DOHH2 (cell line): ENCODE measurements at regions not wholly inside any gene's neighbourhood (a gene's known extent, or its start where the extent isn't known, plus 50 kb on each side); places are given as distances from the start of the nearest gene placed in this dataset.

ENCODE experiments used
- H3F3A ChIP-seq: fragments of 200-600 bp; sonication (generic), shearing (Covaris generic); 2 replicates; pipeline ENCODE4 v1.6.0; 2016; ENCODE audit warnings: antibody characterized with exemption, mild to moderate bottlenecking; ENCODE audit not compliant: control insufficient read depth, insufficient read depth
- H3K27ac ChIP-seq: fragments of 200-600 bp; sonication (generic); 2 replicates; pipeline ENCODE4 v1.5.1; 2014; ENCODE audit warnings: low read depth, mild to moderate bottlenecking, low read length, moderate library complexity
- H3K27me3 ChIP-seq: fragments of 200-600 bp; sonication (generic); 2 replicates; pipeline ENCODE4 v1.6.1; 2014; ENCODE audit warnings: mild to moderate bottlenecking, low read length, mixed read lengths; ENCODE audit not compliant: control insufficient read depth
- H3K36me3 ChIP-seq: fragments of 200-600 bp; sonication (generic); 2 replicates; pipeline ENCODE4 v1.6.1; 2014; ENCODE audit warnings: mild to moderate bottlenecking, low read length, moderate library complexity, mixed read lengths; ENCODE audit not compliant: control insufficient read depth
- H3K4me1 ChIP-seq: fragments of 200-600 bp; sonication (generic); 2 replicates; pipeline ENCODE4 v1.6.1; 2014; ENCODE audit warnings: mild to moderate bottlenecking, low read length, mixed read lengths; ENCODE audit not compliant: control insufficient read depth
- H3K4me2 ChIP-seq: fragments of 200-600 bp; sonication (generic); 2 replicates; pipeline ENCODE4 v1.6.0; 2014; ENCODE audit warnings: mild to moderate bottlenecking, low read length, moderate library complexity
- H3K4me3 ChIP-seq: fragments of 200-600 bp; sonication (generic); 2 replicates; pipeline ENCODE4 v1.5.1; 2014; ENCODE audit warnings: mild to moderate bottlenecking, low read length, mixed read lengths
- H3K79me2 ChIP-seq: fragments of 200-600 bp; sonication (generic); 2 replicates; pipeline ENCODE4 v1.6.1; 2014; ENCODE audit warnings: mild to moderate bottlenecking, low read length, mixed read lengths; ENCODE audit not compliant: control insufficient read depth
- H3K9me2 ChIP-seq: fragments of 200-600 bp; sonication (generic); replicated peaks from 2 replicates; pipeline ENCODE4 v1.6.1; 2014; ENCODE audit warnings: mild to moderate bottlenecking, low read length, mixed read lengths; ENCODE audit not compliant: control insufficient read depth
- H3K9me3 ChIP-seq: fragments of 200-600 bp; sonication (generic); 2 replicates; pipeline ENCODE4 v1.6.1; 2014; ENCODE audit warnings: antibody characterized with exemption, low read length, mixed read lengths; ENCODE audit not compliant: control insufficient read depth, insufficient read depth
- H4K20me1 ChIP-seq: fragments of 200-600 bp; sonication (generic); 2 replicates; pipeline ENCODE4 v1.6.0; 2014; ENCODE audit warnings: low read depth, mild to moderate bottlenecking, antibody characterized with exemption, low read length, moderate library complexity; ENCODE audit not compliant: control insufficient read depth, insufficient read depth
- EZH2phosphoT487 ChIP-seq: fragments of 200-600 bp; sonication (generic); IDR thresholded peaks from 2 replicates; pipeline ENCODE4 v1.6.1; 2017; ENCODE audit warnings: borderline replicate concordance, mild to moderate bottlenecking, antibody characterized with exemption, low read length, moderate library complexity, mixed read lengths
- TF ChIP-seq, protein P1 (sequence below): fragments of 200-600 bp; sonication (generic); IDR thresholded peaks from one replicate; pipeline ENCODE4 v1.5.1; 2014; ENCODE audit warnings: antibody characterized with exemption, mild to moderate bottlenecking, low read depth, low read length; ENCODE audit not compliant: poor library complexity, severe bottlenecking

DNA sequence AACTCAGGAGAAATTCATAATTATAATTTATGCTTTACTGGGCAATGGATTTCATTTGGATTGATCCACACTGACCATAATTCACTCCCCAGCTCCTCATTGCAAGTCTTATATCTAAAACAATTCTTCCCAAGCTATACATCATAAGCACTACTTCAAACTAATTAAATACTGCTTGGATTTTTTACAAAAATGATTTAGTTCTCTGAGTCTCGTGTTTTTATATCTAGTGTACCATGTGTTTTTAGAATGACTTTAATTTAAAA, 443.8 kb downstream of the GPAM start:
- no peaks in the 10 kb centered on the region for H3K9me3 ChIP-seq
- H3K79me2 ChIP-seq: no peaks in the 10 kb centered on the region
- no peak overlapping the region for H3K4me2 ChIP-seq
- TF ChIP-seq, protein P1, sequence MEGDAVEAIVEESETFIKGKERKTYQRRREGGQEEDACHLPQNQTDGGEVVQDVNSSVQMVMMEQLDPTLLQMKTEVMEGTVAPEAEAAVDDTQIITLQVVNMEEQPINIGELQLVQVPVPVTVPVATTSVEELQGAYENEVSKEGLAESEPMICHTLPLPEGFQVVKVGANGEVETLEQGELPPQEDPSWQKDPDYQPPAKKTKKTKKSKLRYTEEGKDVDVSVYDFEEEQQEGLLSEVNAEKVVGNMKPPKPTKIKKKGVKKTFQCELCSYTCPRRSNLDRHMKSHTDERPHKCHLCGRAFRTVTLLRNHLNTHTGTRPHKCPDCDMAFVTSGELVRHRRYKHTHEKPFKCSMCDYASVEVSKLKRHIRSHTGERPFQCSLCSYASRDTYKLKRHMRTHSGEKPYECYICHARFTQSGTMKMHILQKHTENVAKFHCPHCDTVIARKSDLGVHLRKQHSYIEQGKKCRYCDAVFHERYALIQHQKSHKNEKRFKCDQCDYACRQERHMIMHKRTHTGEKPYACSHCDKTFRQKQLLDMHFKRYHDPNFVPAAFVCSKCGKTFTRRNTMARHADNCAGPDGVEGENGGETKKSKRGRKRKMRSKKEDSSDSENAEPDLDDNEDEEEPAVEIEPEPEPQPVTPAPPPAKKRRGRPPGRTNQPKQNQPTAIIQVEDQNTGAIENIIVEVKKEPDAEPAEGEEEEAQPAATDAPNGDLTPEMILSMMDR: no peak
- TF ChIP-seq EZH2phosphoT487: no peak
- H3K4me3 ChIP-seq: no peak overlapping the region
- H4K20me1 ChIP-seq: no peaks in the 10 kb centered on the region
- no peaks in the 10 kb centered on the region for H3K36me3 ChIP-seq
- no peaks in the 10 kb centered on the region for H3K9me2 ChIP-seq
- H3K27ac ChIP-seq: no peak overlapping the region
- H3F3A ChIP-seq: no peaks in the 10 kb centered on the region
- H3K4me1 ChIP-seq: no peaks in the 10 kb centered on the region
- H3K27me3 ChIP-seq: no peaks in the 10 kb centered on the region

DNA sequence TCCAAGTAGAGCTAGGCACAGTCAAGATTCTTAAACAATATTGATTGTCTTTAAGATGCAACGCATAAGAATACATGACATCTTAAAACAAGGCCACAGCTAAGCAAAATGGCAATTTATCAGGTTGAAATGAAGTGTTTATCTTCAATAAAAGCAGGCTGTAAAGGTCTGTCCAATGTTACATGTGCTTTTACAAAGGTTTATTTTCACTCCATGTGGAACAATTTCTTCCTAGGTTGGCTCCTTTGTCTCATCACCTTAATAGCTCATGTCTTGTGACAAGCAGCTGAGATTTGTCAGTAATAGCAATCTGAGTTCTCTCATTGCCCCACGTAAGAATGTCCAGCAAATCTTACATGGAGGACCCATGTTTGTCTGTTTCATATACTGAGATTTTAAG, 437.6 kb downstream of the GPAM start:
- Histone ChIP-seq H3K4me2 (no peak overlapping the region), H3K27me3 (no peaks in the 10 kb centered on the region), H3K9me2 (no peaks in the 10 kb centered on the region), H3F3A (no peaks in the 10 kb centered on the region), H3K4me1 (no peaks in the 10 kb centered on the region), H3K36me3 (no peaks in the 10 kb centered on the region), H3K79me2 (no peaks in the 10 kb centered on the region), H4K20me1 (no peaks in the 10 kb centered on the region), H3K27ac (no peak overlapping the region), H3K4me3 (no peak overlapping the region), H3K9me3 (no peaks in the 10 kb centered on the region)
- TF ChIP-seq, protein P1: no peak
- no peak for TF ChIP-seq EZH2phosphoT487

DNA sequence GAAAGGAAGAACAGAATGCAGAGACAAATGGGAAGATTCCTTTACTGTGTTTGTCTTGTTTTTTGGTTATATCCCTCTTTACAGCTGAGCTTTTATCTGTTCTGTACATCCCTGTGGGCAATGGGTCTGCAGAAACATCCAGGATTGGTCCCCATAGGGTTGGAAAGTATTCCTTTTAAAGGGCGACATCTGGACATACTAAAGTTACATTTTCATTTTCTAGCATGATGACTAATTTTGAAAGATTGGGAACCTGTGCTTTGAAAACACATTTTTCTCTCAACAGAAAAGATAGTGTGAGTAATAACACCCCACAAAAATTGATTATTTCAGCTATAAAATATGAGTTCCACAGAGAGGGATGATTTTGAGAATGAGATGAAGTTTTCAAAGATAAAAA, 435.8 kb downstream of the GPAM start:
- Histone ChIP-seq H3K27me3 (no peaks in the 10 kb centered on the region), H3K9me2 (no peaks in the 10 kb centered on the region), H3K27ac (no peak overlapping the region), H3K4me1 (no peaks in the 10 kb centered on the region), H4K20me1 (no peaks in the 10 kb centered on the region), H3K9me3 (no peaks in the 10 kb centered on the region), H3K79me2 (no peaks in the 10 kb centered on the region), H3F3A (no peaks in the 10 kb centered on the region), H3K36me3 (no peaks in the 10 kb centered on the region), H3K4me3 (no peak overlapping the region), H3K4me2 (no peak overlapping the region)
- TF ChIP-seq, protein P1: no peak
- no peak for TF ChIP-seq EZH2phosphoT487

DNA sequence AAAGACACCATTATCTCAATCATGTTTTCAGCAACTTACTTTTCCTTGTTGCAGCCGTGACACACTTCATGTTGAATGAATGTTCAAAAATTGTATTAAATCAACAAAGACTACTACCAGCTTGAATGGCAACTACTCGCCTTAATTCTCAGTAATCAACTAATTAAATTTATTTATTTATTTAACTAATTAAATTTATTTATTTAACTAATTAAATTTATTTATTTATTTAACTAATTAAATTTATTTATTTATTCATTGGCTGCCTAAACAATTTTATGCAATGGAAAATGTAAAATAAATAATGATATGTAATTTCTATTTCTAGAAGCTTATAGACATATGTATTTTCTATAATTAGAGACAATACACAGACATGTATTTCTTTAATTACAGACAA, 435.4 kb downstream of the GPAM start:
- Histone ChIP-seq H4K20me1 (no peaks in the 10 kb centered on the region), H3K27me3 (no peaks in the 10 kb centered on the region), H3K4me1 (no peaks in the 10 kb centered on the region), H3K27ac (no peak overlapping the region), H3K4me3 (no peak overlapping the region), H3K36me3 (no peaks in the 10 kb centered on the region), H3K9me3 (no peaks in the 10 kb centered on the region), H3K9me2 (no peaks in the 10 kb centered on the region), H3K79me2 (no peaks in the 10 kb centered on the region), H3K4me2 (no peak overlapping the region), H3F3A (no peaks in the 10 kb centered on the region)
- TF ChIP-seq EZH2phosphoT487: no peak
